Activated CD4-positive, alpha-beta memory T cell treated with anti-CD3 and anti-CD28 coated beads for 36 hours (primary cell): ENCODE measurements at regions not wholly inside any gene's neighbourhood (a gene's known extent, or its start where the extent isn't known, plus 50 kb on each side); places are given as distances from the start of the nearest gene placed in this dataset.

ENCODE experiments used
- CTCF ChIA-PET: fragments of 350-600 bp; sonication (Branson Sonifier 250); formaldehyde crosslinking; loops from one replicate; lab custom pipeline; 2021; ENCODE audit warnings: antibody characterized with exemption, inconsistent platforms; lab: Charles Lee
- POLR2A ChIA-PET: fragments of 350-600 bp; sonication (Branson Sonifier 250); formaldehyde crosslinking; loops from one replicate; lab custom pipeline; 2021; ENCODE audit warnings: antibody characterized with exemption; lab: Charles Lee
- DNase-seq: peaks from one replicate; pipeline ENCODE4 v3.0.0-alpha.2; 2020
- H3K27ac Mint-ChIP-seq: one replicate; pipeline ENCODE4 v1.8.0; 2021; ENCODE audit warnings: mixed read lengths
- H3K27me3 Mint-ChIP-seq: one replicate; pipeline ENCODE4 v1.8.0; 2021; ENCODE audit warnings: mixed read lengths
- H3K36me3 Mint-ChIP-seq: one replicate; pipeline ENCODE4 v1.8.0; 2021; ENCODE audit warnings: mixed read lengths
- H3K4me1 Mint-ChIP-seq: one replicate; pipeline ENCODE4 v1.8.0; 2021; ENCODE audit warnings: low read depth, mixed read lengths
- H3K4me3 Mint-ChIP-seq: one replicate; pipeline ENCODE4 v1.8.0; 2021; ENCODE audit warnings: mild to moderate bottlenecking, mixed read lengths
- H3K9me3 Mint-ChIP-seq: one replicate; pipeline ENCODE4 v1.8.0; 2021; ENCODE audit warnings: mixed read lengths
- intact Hi-C: fragments of 100-400 bp; cut with micrococcal nuclease; formaldehyde crosslinking; loops from one replicate; pipeline ENCODE4 v1.15.1; 2023

DNA sequence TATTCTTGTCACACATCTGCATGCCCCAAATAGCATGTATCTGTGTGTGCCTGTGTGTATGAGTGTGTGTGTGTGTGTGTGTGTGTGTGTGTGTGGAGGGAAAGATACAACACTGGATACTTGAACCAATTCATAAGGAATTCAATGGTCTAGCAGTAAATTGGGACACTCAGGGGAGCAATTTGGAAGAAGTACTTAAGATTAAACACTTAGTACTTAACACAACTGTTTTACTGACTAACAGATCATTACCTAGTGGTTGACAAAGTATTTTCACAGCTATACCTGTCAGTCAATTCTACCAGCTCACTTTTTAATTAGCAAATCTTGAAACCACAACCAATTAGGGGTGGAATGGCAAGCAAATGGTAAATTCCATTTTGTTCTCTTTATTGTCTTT lies 1024.1 kb downstream of the TMEM182 start:
- Mint-ChIP-seq H3K36me3 (no peaks in the 10 kb centered on the region), H3K4me3 (no peak overlapping the region), H3K9me3 (peaks cover 6% of the 10 kb centered on the region), H3K4me1 (no peaks in the 10 kb centered on the region), H3K27me3 (no peaks in the 10 kb centered on the region), H3K27ac (no peak overlapping the region)
- no peak for DNase-seq
- POLR2A ChIA-PET, result no interaction called here
- CTCF ChIA-PET, result no interaction called here
- intact Hi-C loops, result no loop called here

DNA sequence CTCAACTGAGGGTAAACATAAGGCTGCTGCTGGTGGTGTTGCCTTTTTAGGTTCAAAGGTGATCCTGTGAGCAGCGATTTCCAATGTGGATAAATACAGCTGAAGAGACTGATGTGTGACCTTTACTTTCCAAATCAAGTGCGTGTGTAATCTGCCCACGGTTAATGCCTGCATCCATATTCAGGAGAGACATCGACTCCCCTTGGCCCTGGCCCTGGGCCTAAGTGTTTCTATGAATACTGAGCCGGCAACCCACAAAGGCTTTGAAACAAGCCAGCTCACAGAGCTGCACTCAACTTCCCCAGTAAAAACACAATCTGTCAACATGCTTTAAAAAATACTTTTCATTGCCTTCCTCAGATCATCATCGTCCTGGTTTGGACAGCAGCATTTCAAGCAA lies 1026.6 kb downstream of the TMEM182 start:
- Mint-ChIP-seq H3K9me3 (peaks cover 10% of the 10 kb centered on the region), H3K4me3 (no peak overlapping the region), H3K27ac (no peak overlapping the region), H3K4me1 (no peaks in the 10 kb centered on the region), H3K27me3 (no peaks in the 10 kb centered on the region), H3K36me3 (no peaks in the 10 kb centered on the region)
- ChIA-PET POLR2A (no interaction called here), CTCF (no interaction called here)
- DNase-seq, result no peak
- intact Hi-C loops, result no loop called here

DNA sequence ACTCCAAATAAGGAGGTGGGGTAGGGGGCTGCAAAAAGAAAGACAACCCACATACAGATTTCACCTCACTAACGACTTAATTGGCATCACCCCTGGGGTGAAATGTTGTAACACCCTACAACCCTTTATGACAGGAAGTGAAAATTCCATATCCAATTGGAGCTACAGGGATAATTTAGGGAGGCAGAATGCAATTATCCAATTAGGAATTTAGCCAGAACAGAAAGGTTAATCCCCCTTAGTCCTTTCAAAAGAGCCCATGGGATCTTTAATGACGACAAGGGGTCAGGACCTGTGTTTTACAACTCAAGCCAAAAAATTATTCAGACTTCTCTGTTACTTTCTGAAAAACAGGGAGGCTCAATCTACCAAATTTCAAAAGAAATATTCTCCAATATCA lies 1027.1 kb downstream of the TMEM182 start:
- H3K4me1 Mint-ChIP-seq, result no peaks in the 10 kb centered on the region
- no peak overlapping the region for H3K27ac Mint-ChIP-seq
- intact Hi-C loops, result no loop called here
- no peaks in the 10 kb centered on the region for H3K36me3 Mint-ChIP-seq
- ChIA-PET POLR2A (no interaction called here), CTCF (no interaction called here)
- H3K9me3 Mint-ChIP-seq, result peaks cover 13% of the 10 kb centered on the region
- no peak for DNase-seq
- no peaks in the 10 kb centered on the region for H3K27me3 Mint-ChIP-seq
- H3K4me3 Mint-ChIP-seq, result no peak overlapping the region

DNA sequence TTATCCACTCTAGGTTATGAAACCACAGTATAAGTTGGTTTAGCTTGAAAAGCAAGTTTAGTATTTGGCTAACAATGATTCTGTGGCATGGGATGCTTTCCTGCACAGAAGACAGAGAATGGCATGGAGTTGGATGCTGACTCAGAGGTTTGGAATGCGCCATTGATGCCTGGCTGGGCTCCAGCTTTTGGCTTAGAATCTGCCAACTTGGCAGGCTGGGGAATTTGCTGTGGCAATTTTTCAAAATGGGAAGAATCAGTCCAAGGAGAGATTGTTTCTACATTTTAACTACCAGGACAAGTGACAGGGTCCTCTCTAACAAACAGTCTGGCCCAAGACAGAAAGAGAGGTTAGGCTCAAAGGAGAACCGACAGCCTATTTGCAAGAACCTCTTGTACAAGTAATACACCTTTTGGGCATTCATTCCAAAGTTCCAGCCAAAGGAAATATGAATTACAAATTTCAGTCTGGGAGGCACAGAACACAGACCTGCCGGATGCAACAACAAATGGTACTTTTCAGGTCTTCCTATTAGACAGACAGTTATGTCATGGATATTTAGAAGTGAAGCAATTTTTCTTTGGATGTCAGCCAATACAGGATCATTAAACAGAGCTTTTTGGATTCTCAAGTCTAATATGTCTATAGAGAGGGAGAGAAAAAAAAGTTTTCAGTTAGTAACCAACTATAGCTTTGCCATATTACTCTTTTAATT lies 1027.7 kb downstream of the TMEM182 start:
- Mint-ChIP-seq H3K4me1 (no peaks in the 10 kb centered on the region), H3K9me3 (peaks cover 14% of the 10 kb centered on the region), H3K27ac (no peak overlapping the region), H3K4me3 (no peak overlapping the region), H3K27me3 (no peaks in the 10 kb centered on the region), H3K36me3 (no peaks in the 10 kb centered on the region)
- no peak for DNase-seq
- ChIA-PET CTCF (no interaction called here), POLR2A (no interaction called here)
- intact Hi-C loops, result no loop called here

DNA sequence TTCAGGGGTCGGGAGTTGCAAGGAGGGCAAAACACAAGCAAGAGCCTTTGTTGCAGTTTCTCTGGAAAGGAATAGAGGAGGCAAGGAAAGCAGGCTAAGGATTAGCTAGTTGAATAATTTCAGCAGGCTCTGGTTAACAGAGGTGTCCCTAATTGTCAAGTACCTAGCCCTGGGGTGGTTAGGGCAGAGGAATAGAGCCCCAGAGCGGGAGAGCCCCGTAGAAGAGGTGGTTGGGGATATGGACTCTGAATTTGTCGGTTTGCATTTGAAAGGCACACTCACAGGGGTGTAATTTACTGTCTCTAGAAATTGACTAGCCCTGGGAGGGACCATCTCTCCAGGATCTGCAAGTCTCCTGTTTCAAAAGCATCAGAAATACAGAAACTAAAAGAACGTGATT lies 1030.2 kb downstream of the TMEM182 start:
- H3K27ac Mint-ChIP-seq, result no peak overlapping the region
- no peaks in the 10 kb centered on the region for H3K36me3 Mint-ChIP-seq
- no peaks in the 10 kb centered on the region for H3K4me1 Mint-ChIP-seq
- POLR2A ChIA-PET, result no interaction called here
- intact Hi-C loops, result no loop called here
- no peaks in the 10 kb centered on the region for H3K27me3 Mint-ChIP-seq
- H3K9me3 Mint-ChIP-seq, result peaks cover 22% of the 10 kb centered on the region
- no peak for DNase-seq
- CTCF ChIA-PET, result no interaction called here
- no peak overlapping the region for H3K4me3 Mint-ChIP-seq

DNA sequence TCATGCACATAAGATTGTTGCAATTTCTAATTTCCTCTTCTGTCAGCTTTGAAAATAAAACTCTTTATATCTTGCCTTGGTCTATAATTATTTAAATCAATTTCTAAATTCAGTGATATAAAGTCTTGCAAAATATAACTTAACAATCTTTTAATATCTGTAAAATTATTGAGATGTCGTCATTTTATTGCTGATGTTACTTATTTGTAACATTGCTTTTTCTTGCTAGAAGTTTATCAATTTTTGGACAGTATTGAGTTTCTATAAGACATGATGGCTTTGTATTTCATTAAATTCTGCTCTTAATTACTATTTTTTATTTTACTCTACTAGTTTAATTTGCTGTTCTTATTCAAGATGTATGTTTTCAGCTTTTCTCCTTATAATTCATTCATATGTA lies 1036.5 kb downstream of the TMEM182 start:
- intact Hi-C loops, result no loop called here
- H3K27me3 Mint-ChIP-seq, result no peaks in the 10 kb centered on the region

DNA sequence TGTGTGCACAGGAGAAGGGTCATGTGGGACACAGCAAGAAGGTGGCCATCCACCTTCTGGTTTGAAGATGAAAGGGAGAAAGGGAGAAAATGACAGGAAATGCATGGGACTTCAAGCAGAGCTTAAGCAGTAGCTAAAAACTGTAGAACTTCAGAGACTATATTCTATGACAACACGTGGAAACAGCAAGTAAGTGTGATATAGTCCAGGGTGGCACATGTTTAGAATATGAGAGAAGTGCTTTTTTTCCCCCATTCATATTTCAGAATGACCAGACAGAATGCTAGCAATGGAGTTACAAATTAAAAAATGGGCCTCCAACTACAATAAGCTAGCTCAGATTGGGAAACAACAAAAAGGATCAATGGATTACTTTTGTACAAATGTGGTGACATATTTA lies 1042.2 kb downstream of the TMEM182 start:
- no peak for DNase-seq
- no peaks in the 10 kb centered on the region for H3K36me3 Mint-ChIP-seq
- H3K4me1 Mint-ChIP-seq, result no peaks in the 10 kb centered on the region
- CTCF ChIA-PET, result no interaction called here
- POLR2A ChIA-PET, result no interaction called here
- no peak overlapping the region for H3K27ac Mint-ChIP-seq
- peaks cover 23% of the 10 kb centered on the region for H3K9me3 Mint-ChIP-seq
- no peaks in the 10 kb centered on the region for H3K27me3 Mint-ChIP-seq
- H3K4me3 Mint-ChIP-seq, result no peak overlapping the region
- intact Hi-C loops, result no loop called here

More for the DNA sequence above, 1036.5 kb downstream of the TMEM182 start:
- DNase-seq, result no peak
- Mint-ChIP-seq H3K9me3 (peaks cover 25% of the 10 kb centered on the region), H3K36me3 (no peaks in the 10 kb centered on the region), H3K4me3 (no peak overlapping the region), H3K27ac (no peak overlapping the region), H3K4me1 (no peaks in the 10 kb centered on the region)
- ChIA-PET POLR2A (no interaction called here), CTCF (no interaction called here)

DNA sequence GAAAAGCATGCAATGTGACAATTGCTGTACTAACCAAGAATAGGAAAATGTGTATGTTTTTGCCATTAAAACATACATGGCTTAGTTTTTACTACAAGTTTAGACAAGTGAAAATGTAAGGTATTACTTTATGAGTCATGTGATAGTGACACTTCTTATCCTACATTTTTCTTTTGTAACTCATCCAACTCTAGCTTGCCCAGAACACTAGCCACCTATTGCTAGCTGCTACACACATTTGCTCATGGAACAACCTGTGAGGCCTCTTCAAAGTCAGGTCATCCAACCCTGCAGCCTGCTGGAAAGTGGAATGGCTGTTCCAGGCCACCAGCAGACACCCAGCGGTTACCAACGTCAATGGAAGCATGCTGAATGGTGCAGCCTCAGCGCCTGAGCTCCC lies 1043.9 kb downstream of the TMEM182 start:
- DNase-seq, result no peak
- ChIA-PET CTCF (no interaction called here), POLR2A (no interaction called here)
- Mint-ChIP-seq H3K27ac (no peak overlapping the region), H3K9me3 (peaks cover 22% of the 10 kb centered on the region), H3K27me3 (no peaks in the 10 kb centered on the region), H3K4me3 (no peak overlapping the region), H3K36me3 (no peaks in the 10 kb centered on the region), H3K4me1 (no peaks in the 10 kb centered on the region)
- intact Hi-C loops, result no loop called here

DNA sequence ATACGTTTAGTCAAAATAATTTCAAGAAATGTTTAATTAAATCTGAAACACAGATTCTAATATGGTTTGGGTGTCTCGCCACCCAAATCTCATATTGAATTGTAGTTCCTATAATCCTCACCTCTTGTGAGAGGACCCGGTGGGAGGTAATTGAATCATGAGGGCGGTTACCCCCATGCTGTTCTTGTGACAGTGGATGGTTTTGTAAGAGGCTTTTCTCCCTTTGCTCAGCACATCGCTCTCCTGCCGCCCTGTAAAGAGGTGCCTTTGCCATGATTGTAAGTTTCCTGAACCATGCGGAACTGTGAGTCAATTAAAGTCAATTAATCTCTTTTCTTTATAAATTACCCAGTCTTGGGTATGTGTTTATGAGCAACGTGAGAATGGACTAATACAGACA lies 1045.1 kb upstream of the POU3F3 start:
- H3K9me3 Mint-ChIP-seq, result peaks cover 16% of the 10 kb centered on the region
- ChIA-PET CTCF (no interaction called here), POLR2A (no interaction called here)
- H3K4me1 Mint-ChIP-seq, result no peaks in the 10 kb centered on the region
- no peaks in the 10 kb centered on the region for H3K36me3 Mint-ChIP-seq
- DNase-seq, result no peak
- H3K4me3 Mint-ChIP-seq, result no peak overlapping the region
- H3K27me3 Mint-ChIP-seq, result no peaks in the 10 kb centered on the region
- H3K27ac Mint-ChIP-seq, result no peak overlapping the region
- intact Hi-C loops, result no loop called here

DNA sequence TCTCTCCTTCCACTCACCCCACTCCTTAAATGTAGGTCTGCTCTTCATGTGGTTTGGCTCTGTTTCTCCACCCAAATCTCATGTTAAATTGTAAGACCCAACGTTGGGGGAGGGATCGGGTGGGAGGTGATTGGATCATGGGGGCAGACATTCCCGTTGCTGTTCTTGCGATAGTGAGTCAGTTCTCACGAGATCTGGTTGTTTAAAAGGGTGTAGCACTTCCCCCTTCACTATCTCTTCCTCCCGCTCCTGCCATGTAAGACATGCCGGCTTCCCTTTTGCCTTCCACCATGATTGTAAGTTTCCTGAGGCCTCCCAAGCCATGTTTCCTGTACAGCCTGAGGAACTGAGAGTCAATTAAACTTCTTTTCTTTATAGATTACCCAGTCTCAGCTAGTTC lies 1044.5 kb upstream of the POU3F3 start:
- Mint-ChIP-seq H3K36me3 (no peaks in the 10 kb centered on the region), H3K27me3 (no peaks in the 10 kb centered on the region), H3K9me3 (peaks cover 16% of the 10 kb centered on the region), H3K4me3 (no peak overlapping the region), H3K27ac (no peak overlapping the region), H3K4me1 (no peaks in the 10 kb centered on the region)
- no peak for DNase-seq
- POLR2A ChIA-PET, result no interaction called here
- intact Hi-C loops, result no loop called here
- CTCF ChIA-PET, result no interaction called here

DNA sequence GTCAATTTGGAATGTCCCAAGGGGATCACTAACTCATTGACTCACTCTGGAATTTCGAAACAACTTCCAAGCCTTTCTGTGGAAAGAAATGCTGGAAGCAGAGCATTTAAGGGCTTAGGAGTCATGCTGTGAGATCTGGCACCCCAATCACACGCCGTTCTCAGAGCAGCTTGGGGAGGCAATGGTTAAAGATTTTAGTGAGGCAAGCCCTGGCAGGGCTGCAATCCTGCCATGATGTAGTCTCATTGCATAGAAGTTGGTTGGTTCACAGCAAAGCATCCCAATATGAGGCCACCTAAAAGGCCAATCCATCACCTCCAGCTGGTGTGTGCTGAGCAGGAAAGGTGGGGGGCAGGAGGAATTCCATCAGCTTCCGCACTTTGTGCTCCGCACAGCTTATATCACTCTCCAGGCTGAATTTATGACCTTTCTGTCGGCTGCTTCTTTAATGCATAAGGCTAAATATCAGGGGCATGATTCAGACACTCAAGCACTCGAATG lies 1043.9 kb upstream of the POU3F3 start:
- POLR2A ChIA-PET, result no interaction called here
- intact Hi-C loops, result no loop called here
- CTCF ChIA-PET, result no interaction called here
- H3K9me3 Mint-ChIP-seq, result peaks cover 15% of the 10 kb centered on the region
- no peaks in the 10 kb centered on the region for H3K36me3 Mint-ChIP-seq
- DNase-seq, result no peak
- H3K4me1 Mint-ChIP-seq, result no peaks in the 10 kb centered on the region
- H3K4me3 Mint-ChIP-seq, result no peak overlapping the region
- H3K27me3 Mint-ChIP-seq, result no peaks in the 10 kb centered on the region
- no peak overlapping the region for H3K27ac Mint-ChIP-seq

DNA sequence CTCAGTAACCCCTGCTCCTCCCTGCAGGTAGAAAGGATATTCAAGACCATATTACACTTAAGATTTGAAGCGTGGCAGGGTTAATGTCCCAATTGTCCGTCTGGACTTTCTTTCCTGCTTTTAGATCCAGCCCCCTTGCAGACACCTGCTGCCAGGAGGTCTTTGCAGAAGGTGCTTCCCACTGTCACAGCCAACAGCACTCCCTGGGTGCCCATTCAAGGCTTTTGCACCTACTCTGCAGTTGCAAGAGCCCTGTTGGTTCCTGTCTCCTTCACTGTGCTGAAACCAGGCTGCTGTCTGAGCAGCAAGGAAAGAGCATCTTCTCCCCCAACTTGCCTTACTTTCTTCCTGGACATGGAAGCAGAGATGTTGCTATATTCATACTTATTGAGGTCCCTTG lies 1043.0 kb upstream of the POU3F3 start:
- no peaks in the 10 kb centered on the region for H3K36me3 Mint-ChIP-seq
- H3K27ac Mint-ChIP-seq, result no peak overlapping the region
- no peak for DNase-seq
- no peak overlapping the region for H3K4me3 Mint-ChIP-seq
- no peaks in the 10 kb centered on the region for H3K4me1 Mint-ChIP-seq
- ChIA-PET POLR2A (no interaction called here), CTCF (no interaction called here)
- peaks cover 11% of the 10 kb centered on the region for H3K9me3 Mint-ChIP-seq
- H3K27me3 Mint-ChIP-seq, result no peaks in the 10 kb centered on the region
- intact Hi-C loops, result no loop called here

DNA sequence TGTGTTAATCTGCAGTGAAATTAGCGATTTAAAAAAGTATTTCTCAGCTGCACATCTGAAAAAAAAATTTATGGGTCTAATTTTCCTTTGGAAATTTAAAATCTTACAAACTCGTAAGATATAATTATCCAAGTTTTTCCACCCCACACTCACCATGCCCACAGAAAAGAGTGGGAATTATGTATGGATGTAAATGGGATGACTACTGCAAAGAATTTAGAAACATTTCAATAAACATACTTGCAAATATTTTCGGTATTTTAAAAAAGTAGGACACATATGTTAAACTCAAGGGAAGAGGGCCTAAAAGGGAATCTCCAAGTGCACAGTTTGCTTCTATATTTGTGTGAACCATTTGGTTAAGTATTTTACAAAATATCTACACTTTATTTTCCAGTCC lies 1039.9 kb upstream of the POU3F3 start:
- intact Hi-C loops, result no loop called here
- CTCF ChIA-PET, result no interaction called here
- Mint-ChIP-seq H3K9me3 (peaks cover 15% of the 10 kb centered on the region), H3K4me1 (no peaks in the 10 kb centered on the region), H3K36me3 (no peaks in the 10 kb centered on the region), H3K27me3 (no peaks in the 10 kb centered on the region), H3K27ac (no peak overlapping the region), H3K4me3 (no peak overlapping the region)
- POLR2A ChIA-PET, result no interaction called here
- no peak for DNase-seq
